Karpas-422 (cell line): ENCODE measurements at regions not wholly inside any gene's neighbourhood (a gene's known extent, or its start where the extent isn't known, plus 50 kb on each side); places are given as distances from the start of the nearest gene placed in this dataset.

Source experiments
- DNase-seq: peaks from one replicate; pipeline ENCODE4 v3.0.0-alpha.2; 2015
- H2AFZ ChIP-seq: fragments of 200-600 bp; sonication (generic); 2 replicates; pipeline ENCODE4 v1.6.1; 2014; ENCODE audit warnings: antibody characterized with exemption, low read length, mixed read lengths
- H3K27ac ChIP-seq: fragments of 200-600 bp; sonication (generic); 2 replicates; pipeline ENCODE4 v1.5.1; 2014; ENCODE audit warnings: mild to moderate bottlenecking, low read length, moderate library complexity
- H3K27me3 ChIP-seq: fragments of 200-600 bp; sonication (generic); 2 replicates; pipeline ENCODE4 v1.6.1; 2014; ENCODE audit warnings: low read length, mixed read lengths
- H3K36me3 ChIP-seq: fragments of 200-600 bp; sonication (generic); 2 replicates; pipeline ENCODE4 v1.6.1; 2014; ENCODE audit warnings: low read length, mixed read lengths; ENCODE audit not compliant: insufficient read depth
- H3K4me1 ChIP-seq: fragments of 200-600 bp; sonication (generic); 2 replicates; pipeline ENCODE4 v1.6.1; 2014; ENCODE audit warnings: mild to moderate bottlenecking, low read length, mixed read lengths
- H3K4me2 ChIP-seq: fragments of 200-600 bp; sonication (generic); 2 replicates; pipeline ENCODE4 v1.6.1; 2014; ENCODE audit warnings: low read length, low read depth, mild to moderate bottlenecking; ENCODE audit not compliant: poor library complexity, severe bottlenecking
- H3K4me3 ChIP-seq: fragments of 200-600 bp; sonication (generic); 2 replicates; pipeline ENCODE4 v1.5.1; 2014; ENCODE audit warnings: mild to moderate bottlenecking, antibody characterized with exemption, low read length, mixed read lengths
- H3K79me2 ChIP-seq: fragments of 200-600 bp; sonication (generic); 2 replicates; pipeline ENCODE4 v1.6.1; 2014; ENCODE audit warnings: mild to moderate bottlenecking, low read length, mixed read lengths
- H3K9ac ChIP-seq: fragments of 200-600 bp; sonication (generic); 2 replicates; pipeline ENCODE4 v1.6.0; 2014; ENCODE audit warnings: low read length
- H3K9me2 ChIP-seq: fragments of 200-600 bp; sonication (generic), shearing (Covaris generic); replicated peaks from 2 replicates; pipeline ENCODE4 v1.6.0; 2014; ENCODE audit warnings: mild to moderate bottlenecking, low read length, moderate library complexity; ENCODE audit not compliant: insufficient read depth
- H3K9me3 ChIP-seq: fragments of 300-700, 200-600 bp; sonication (generic); 2 replicates; pipeline ENCODE4 v1.6.1; 2014; ENCODE audit warnings: low read length, mixed read lengths
- H4K20me1 ChIP-seq: fragments of 200-600 bp; sonication (generic); 2 replicates; pipeline ENCODE4 v1.6.1; 2014; ENCODE audit warnings: mild to moderate bottlenecking, antibody characterized with exemption, low read length, low read depth; ENCODE audit not compliant: insufficient read depth

DNA sequence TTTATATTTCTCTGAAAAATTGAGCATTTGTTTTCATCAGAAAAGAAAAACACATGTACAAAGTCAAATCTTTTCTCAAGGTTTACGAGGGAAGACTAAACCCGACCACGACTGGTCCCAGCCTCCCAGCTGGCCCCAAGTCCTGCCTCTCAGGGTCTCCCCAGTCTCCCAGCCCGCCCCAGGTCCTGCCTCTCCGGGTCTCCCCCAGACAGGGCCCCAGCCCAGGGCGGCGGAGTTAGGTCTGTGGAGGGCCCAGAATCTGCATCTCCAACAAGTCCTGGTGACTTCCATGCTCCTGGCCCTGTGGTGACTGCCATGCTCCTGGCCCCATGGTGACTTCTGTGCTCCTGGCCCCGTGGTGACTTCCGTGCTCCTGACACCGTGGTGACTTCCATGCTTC, 359.9 kb downstream of the IRX2 start:
- H3K36me3 ChIP-seq, result no peaks in the 10 kb centered on the region
- no peaks in the 10 kb centered on the region for H3K9me3 ChIP-seq
- H3K4me1 ChIP-seq, result no peaks in the 10 kb centered on the region
- no peaks in the 10 kb centered on the region for H3K27me3 ChIP-seq
- no peak overlapping the region for H3K27ac ChIP-seq
- no peaks in the 10 kb centered on the region for H3K79me2 ChIP-seq
- no peak overlapping the region for H2AFZ ChIP-seq
- DNase-seq, result no peak
- no peak overlapping the region for H3K4me2 ChIP-seq
- no peaks in the 10 kb centered on the region for H4K20me1 ChIP-seq
- H3K9ac ChIP-seq, result no peak overlapping the region
- no peaks in the 10 kb centered on the region for H3K9me2 ChIP-seq
- H3K4me3 ChIP-seq, result no peak overlapping the region

DNA sequence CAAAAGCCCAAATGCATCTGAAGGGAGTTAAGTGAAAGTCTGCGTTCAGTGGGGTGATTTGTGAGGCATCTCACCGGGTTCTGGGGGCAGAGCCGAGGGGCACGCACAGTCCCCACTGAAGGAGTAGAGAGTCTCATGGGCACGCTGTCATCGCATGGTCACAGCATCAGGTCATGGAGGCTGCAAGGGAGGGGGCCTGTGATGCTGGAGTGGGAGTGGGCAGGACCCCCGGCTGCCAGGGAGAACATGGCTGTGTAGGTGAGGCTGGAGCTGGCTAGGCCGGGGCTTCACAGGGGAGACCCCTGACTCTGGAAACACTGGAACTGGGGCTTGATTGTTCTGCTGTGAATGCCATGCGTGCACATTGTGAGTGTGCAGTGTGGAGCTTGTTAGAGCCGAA, 360.5 kb downstream of the IRX2 start:
- no peak overlapping the region for H2AFZ ChIP-seq
- no peaks in the 10 kb centered on the region for H3K36me3 ChIP-seq
- H4K20me1 ChIP-seq, result no peaks in the 10 kb centered on the region
- H3K9me2 ChIP-seq, result no peaks in the 10 kb centered on the region
- no peak overlapping the region for H3K4me2 ChIP-seq
- H3K9ac ChIP-seq, result no peak overlapping the region
- no peak for DNase-seq
- no peak overlapping the region for H3K27ac ChIP-seq
- no peaks in the 10 kb centered on the region for H3K9me3 ChIP-seq
- no peaks in the 10 kb centered on the region for H3K27me3 ChIP-seq
- no peaks in the 10 kb centered on the region for H3K4me1 ChIP-seq
- no peak overlapping the region for H3K4me3 ChIP-seq
- no peaks in the 10 kb centered on the region for H3K79me2 ChIP-seq

DNA sequence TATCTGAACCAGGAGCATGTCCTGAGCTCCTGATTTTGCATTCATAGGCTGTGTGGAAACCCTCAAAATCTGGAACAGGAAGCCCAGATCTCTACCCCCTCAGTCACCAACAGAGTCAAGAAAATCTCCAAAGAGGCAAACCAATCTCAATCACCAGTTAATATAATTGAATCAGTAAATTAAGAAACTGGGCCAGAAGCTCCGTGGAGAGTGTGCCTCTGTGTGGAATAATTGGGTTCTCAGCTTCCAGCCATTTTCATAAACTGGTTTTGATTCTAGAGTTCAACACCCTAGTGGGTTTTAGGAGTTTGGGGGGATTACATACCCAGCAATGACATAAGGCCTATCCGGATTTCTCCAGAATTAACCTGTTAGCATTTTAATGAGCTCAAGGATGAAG, 362.9 kb downstream of the IRX2 start:
- no peak overlapping the region for H2AFZ ChIP-seq
- H3K27me3 ChIP-seq, result no peaks in the 10 kb centered on the region
- H3K36me3 ChIP-seq, result no peaks in the 10 kb centered on the region
- H3K4me2 ChIP-seq, result no peak overlapping the region
- no peak overlapping the region for H3K4me3 ChIP-seq
- no peaks in the 10 kb centered on the region for H3K4me1 ChIP-seq
- H4K20me1 ChIP-seq, result no peaks in the 10 kb centered on the region
- H3K9me3 ChIP-seq, result no peaks in the 10 kb centered on the region
- H3K9me2 ChIP-seq, result no peaks in the 10 kb centered on the region
- H3K79me2 ChIP-seq, result no peaks in the 10 kb centered on the region
- H3K27ac ChIP-seq, result no peak overlapping the region
- no peak overlapping the region for H3K9ac ChIP-seq
- DNase-seq, result no peak

DNA sequence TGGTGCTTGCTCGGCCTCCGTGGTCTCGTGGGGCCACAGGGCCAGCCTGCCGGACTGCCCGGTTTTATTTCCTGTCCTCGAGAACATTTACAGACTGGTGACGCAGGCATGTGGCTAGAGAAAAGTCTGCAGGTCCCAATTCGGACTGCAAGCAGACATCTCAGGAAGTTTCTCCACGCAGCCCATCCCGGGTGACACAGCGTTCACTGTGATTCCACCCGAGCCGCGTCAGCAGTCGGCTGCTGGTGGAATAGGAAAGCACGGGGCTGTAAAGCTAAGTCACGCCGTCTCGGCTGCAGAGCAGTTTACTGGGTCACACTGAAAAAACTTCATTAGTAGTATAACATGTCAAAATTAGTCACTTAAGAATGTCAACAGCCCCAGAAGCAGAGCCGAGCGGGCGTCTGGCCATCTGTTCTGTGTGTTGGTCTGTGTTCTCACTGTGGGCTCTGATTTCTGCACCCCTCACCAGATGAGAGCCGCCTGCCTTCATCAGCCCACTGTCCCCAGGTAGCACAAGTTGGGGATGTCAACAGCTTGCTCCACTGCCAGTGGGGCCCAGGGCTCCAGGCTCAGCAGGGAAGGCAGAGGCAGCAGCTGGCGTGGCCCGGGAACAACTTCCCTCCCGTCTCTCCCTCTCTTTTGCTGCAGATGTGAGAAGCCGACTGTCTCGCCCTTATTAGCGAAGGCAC, 363.7 kb downstream of the IRX2 start:
- Histone ChIP-seq H3K4me3 (no peak overlapping the region), H3K27me3 (no peaks in the 10 kb centered on the region), H3K36me3 (no peaks in the 10 kb centered on the region), H3K79me2 (no peaks in the 10 kb centered on the region), H4K20me1 (no peaks in the 10 kb centered on the region), H3K9me3 (no peaks in the 10 kb centered on the region), H3K9ac (no peak overlapping the region), H2AFZ (no peak overlapping the region), H3K9me2 (no peaks in the 10 kb centered on the region), H3K27ac (no peak overlapping the region), H3K4me2 (no peak overlapping the region), H3K4me1 (no peaks in the 10 kb centered on the region)
- no peak for DNase-seq

DNA sequence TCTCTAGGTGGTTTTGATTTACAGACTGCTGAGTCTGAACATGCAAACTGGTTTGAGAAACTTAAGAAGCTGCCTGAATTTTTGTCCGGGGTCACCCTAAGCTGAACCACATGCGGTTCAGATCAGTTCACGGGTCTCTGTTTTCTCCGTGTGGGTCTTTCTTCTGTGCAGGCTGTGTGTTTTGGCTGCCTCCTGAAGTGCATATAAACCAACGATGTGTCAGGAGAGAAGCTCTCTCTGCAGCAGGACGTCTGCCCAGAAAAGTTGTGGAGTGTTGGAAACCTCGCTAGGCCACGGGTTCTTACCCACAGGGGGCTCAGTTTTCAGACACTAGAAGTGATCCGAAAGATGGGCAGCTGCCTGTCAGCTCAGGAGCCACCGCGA, 364.2 kb downstream of the IRX2 start:
- Histone ChIP-seq H3K27me3 (no peaks in the 10 kb centered on the region), H3K36me3 (no peaks in the 10 kb centered on the region), H3K79me2 (no peaks in the 10 kb centered on the region), H3K9me3 (no peaks in the 10 kb centered on the region), H4K20me1 (no peaks in the 10 kb centered on the region), H3K27ac (no peak overlapping the region), H3K9ac (no peak overlapping the region), H3K4me1 (no peaks in the 10 kb centered on the region), H3K9me2 (no peaks in the 10 kb centered on the region), H3K4me3 (no peak overlapping the region), H3K4me2 (no peak overlapping the region), H2AFZ (no peak overlapping the region)
- no peak for DNase-seq

DNA sequence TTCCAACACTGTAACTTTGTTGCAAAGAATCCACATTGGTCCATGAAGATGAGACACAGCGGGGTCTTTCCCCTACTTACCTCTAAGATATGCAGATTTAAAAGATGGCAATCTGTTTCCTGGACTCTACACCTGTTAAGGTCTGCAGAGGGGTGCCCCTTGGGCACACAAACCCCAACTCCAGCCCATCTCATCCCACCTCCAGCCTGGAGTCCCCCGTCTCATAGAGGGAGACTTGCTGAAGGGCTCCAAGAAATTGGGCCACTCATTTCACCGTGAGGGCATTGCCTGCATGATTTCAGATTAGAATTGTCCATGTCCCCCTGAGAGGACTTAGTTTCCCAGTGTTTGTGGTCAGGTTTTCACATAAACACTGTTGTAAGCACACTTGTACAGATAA, 365.7 kb downstream of the IRX2 start:
- H3K27me3 ChIP-seq, result no peaks in the 10 kb centered on the region
- H3K4me1 ChIP-seq, result no peaks in the 10 kb centered on the region
- H2AFZ ChIP-seq, result no peak overlapping the region
- DNase-seq, result no peak
- no peak overlapping the region for H3K4me3 ChIP-seq
- no peaks in the 10 kb centered on the region for H4K20me1 ChIP-seq
- H3K36me3 ChIP-seq, result no peaks in the 10 kb centered on the region
- no peak overlapping the region for H3K27ac ChIP-seq
- H3K9ac ChIP-seq, result no peak overlapping the region
- H3K4me2 ChIP-seq, result no peak overlapping the region
- H3K9me3 ChIP-seq, result no peaks in the 10 kb centered on the region
- no peaks in the 10 kb centered on the region for H3K9me2 ChIP-seq
- H3K79me2 ChIP-seq, result no peaks in the 10 kb centered on the region

DNA sequence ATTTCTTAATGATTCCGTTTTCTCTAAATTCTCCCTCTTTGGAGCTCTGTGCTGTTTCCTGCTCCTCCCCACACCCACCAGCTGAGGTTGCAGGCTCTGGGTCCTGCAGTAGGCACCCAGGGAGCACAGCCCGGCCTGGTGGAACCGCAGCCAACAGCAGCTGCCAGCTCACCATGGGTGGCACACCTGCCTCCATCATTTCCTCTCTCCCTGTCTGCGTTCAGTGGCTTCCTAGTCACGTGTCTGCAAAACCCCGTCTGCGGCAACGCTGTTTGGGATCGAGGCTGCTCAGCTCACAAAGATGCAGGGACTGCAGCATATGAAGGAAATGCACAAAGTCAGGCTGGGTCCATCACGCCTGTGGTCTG, 367.8 kb downstream of the IRX2 start:
- no peak overlapping the region for H3K4me2 ChIP-seq
- no peak overlapping the region for H3K27ac ChIP-seq
- no peaks in the 10 kb centered on the region for H3K27me3 ChIP-seq
- no peak overlapping the region for H2AFZ ChIP-seq
- no peaks in the 10 kb centered on the region for H4K20me1 ChIP-seq
- no peaks in the 10 kb centered on the region for H3K9me2 ChIP-seq
- no peak overlapping the region for H3K9ac ChIP-seq
- no peaks in the 10 kb centered on the region for H3K36me3 ChIP-seq
- no peak for DNase-seq
- H3K9me3 ChIP-seq, result no peaks in the 10 kb centered on the region
- H3K4me1 ChIP-seq, result no peaks in the 10 kb centered on the region
- H3K79me2 ChIP-seq, result no peaks in the 10 kb centered on the region
- H3K4me3 ChIP-seq, result no peak overlapping the region

DNA sequence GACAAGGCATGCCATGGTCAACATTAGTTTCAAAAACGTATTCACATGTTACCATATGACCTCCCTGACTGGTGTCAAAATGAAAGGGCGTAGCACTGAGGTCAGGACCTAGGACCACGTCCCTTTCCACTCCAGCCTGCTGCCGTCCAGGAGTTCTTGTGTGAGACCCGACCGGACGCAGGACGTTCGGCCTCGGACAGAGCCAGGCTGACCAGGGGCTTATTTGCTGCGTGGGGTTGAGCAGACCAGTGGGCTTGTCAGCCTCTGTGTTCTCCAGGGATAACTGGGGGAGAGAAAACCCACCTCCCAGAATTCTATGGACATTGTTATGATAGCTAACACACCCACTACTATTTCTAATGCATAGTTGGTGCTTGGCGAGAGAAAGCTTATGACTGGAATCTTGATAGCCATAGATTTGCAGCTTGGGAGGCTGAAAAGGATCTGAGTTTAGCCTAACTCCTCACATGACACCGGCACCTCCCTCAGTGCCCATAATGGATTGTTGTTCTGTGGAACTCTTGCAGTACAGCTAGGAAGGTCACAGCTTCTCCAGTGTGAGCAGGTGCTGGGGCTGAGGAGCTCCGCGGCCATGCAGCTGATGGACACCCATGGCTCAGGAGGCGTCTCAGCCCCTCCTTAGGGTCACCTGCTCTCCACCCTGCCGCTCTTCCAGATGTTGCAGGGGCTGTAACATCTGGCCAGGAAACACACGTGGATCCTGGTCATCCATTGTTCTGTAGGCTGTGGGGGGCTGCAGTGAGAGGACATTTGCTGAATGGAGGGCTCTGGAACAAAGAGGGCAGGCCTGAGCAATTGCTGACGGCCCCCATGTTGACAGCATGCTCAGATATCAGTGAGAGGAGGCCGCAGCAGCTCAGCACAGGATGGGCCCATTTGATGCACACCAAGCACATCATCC, 368.4 kb downstream of the IRX2 start:
- Histone ChIP-seq H3K4me1 (no peaks in the 10 kb centered on the region), H3K9ac (no peak overlapping the region), H4K20me1 (no peaks in the 10 kb centered on the region), H3K79me2 (no peaks in the 10 kb centered on the region), H3K4me3 (no peak overlapping the region), H3K9me3 (no peaks in the 10 kb centered on the region), H3K36me3 (no peaks in the 10 kb centered on the region), H2AFZ (no peak overlapping the region), H3K27ac (no peak overlapping the region), H3K9me2 (no peaks in the 10 kb centered on the region), H3K27me3 (no peaks in the 10 kb centered on the region), H3K4me2 (no peak overlapping the region)
- DNase-seq, result no peak
